ENCODE measurements at regions not wholly inside any gene's neighbourhood (a gene's known extent, or its start where the extent isn't known, plus 50 kb on each side); places are given as distances from the start of the nearest gene placed in this dataset.

GRCh38 chr11:44381261-44381660 lies 71.3 kb upstream of the ALX4 start:
- H4K91ac ChIP-seq (ENCODE audit: insufficient read length, low read depth, low read length), result no peak overlapping the region
- H3K79me1 ChIP-seq (ENCODE audit: insufficient read depth, low read depth, low read length, poor library complexity, severe bottlenecking), result no peaks in the 10 kb centered on the region
- no peak overlapping the region for H3K14ac ChIP-seq (ENCODE audit: insufficient read depth, low read length)
- no peaks in the 10 kb centered on the region for H3K27me3 ChIP-seq (ENCODE audit: insufficient read depth, low read length)
- Mint-ChIP-seq H3K36me3 (ENCODE audit: insufficient read depth in 1 of 3, low read depth in 3 of 3) (no peaks in the 10 kb centered on the region), H3K4me3 (no peak overlapping the region), H3K4me1 (peaks cover 0 to 5% of the 10 kb centered on the region in 2 experiments; a peak in 2 of 4 replicates), H3K27ac (no peak overlapping the region), H3K9me3 (no peaks in the 10 kb centered on the region), H3K27me3 (ENCODE audit: low read depth) (peaks cover 30% of the 10 kb centered on the region)
- H3K27ac ChIP-seq (ENCODE audit: insufficient read length, low read depth, low read length), result no peak overlapping the region
- no peak overlapping the region for H4K8ac ChIP-seq (replicated peaks; ENCODE audit: insufficient read length, low read depth, low read length)
- no peak overlapping the region for H3K56ac ChIP-seq (ENCODE audit: insufficient read length, low read depth, low read length)
- H3K18ac ChIP-seq (ENCODE audit: insufficient read length, low read depth, low read length), result no peak overlapping the region
- no peak overlapping the region for H3K4ac ChIP-seq (ENCODE audit: low read depth, low read length)
- no peak overlapping the region for H2BK12ac ChIP-seq (ENCODE audit: insufficient read length, low read depth, low read length)
- H2BK15ac ChIP-seq (ENCODE audit: low read depth, low read length), result no peak overlapping the region
- H2AFZ ChIP-seq (ENCODE audit: low read length), result no peak overlapping the region
- H3K4me1 ChIP-seq (ENCODE audit: insufficient read depth, low read length), result no peaks in the 10 kb centered on the region
- H3K9ac ChIP-seq (ENCODE audit: extremely low read depth, insufficient read length, low read length), result no peak overlapping the region
- H4K5ac ChIP-seq (ENCODE audit: insufficient read length, low read depth, low read length), result no peak overlapping the region
- no peak overlapping the region for H3T11ph ChIP-seq (ENCODE audit: low read length)
- no peak overlapping the region for H2BK20ac ChIP-seq (ENCODE audit: low read depth, low read length, poor library complexity, severe bottlenecking)
- DNase-seq, result no peak
- no peak for TF ChIP-seq CTCF (conservative IDR thresholded peaks at IDR 0.05)
- no peaks in the 10 kb centered on the region for H3K9me3 ChIP-seq (ENCODE audit: control insufficient read depth, low read depth, low read length)
- no CpG with 5 or more reads among the region's 6 CpGs for WGBS (ENCODE audit: extremely low coverage, insufficient read length, low lambda C conversion rate)
- no peaks in the 10 kb centered on the region for H3K79me2 ChIP-seq (ENCODE audit: insufficient read depth, low read length)
- H2AK5ac ChIP-seq (ENCODE audit: insufficient read length, low read length), result no peak overlapping the region
- H2BK120ac ChIP-seq (ENCODE audit: low read depth, low read length, poor library complexity, severe bottlenecking), result no peak overlapping the region
- no peaks in the 10 kb centered on the region for H3K23me2 ChIP-seq (ENCODE audit: insufficient read length, low read depth, low read length, poor library complexity, severe bottlenecking)
- no peak overlapping the region for H3K4me2 ChIP-seq (ENCODE audit: insufficient read depth, insufficient read length, low read length)
- no peak overlapping the region for H2BK5ac ChIP-seq (ENCODE audit: insufficient read length, low read length)
- no peak overlapping the region for H3K23ac ChIP-seq (ENCODE audit: insufficient read length, low read depth, low read length)
- H4K20me1 ChIP-seq (ENCODE audit: control insufficient read depth, insufficient read depth, insufficient read length), result no peaks in the 10 kb centered on the region
